BE2C (cell line): ENCODE measurements at regions not wholly inside any gene's neighbourhood (a gene's known extent, or its start where the extent isn't known, plus 50 kb on each side); places are given as distances from the start of the nearest gene placed in this dataset.

ENCODE experiments used
- DNase-seq: peaks from one replicate; pipeline ENCODE4 v3.0.0-alpha.2; 2020
- H3K27me3 ChIP-seq: fragments of 250-450 bp; sonication (Bioruptor Pico); 2 replicates; pipeline ENCODE4 v1.5.1; 2020; ENCODE audit warnings: mild to moderate bottlenecking
- H3K36me3 ChIP-seq: fragments of 250-450 bp; sonication (Bioruptor Pico); 2 replicates; pipeline ENCODE4 v1.5.1; 2020; ENCODE audit warnings: mild to moderate bottlenecking
- H3K4me1 ChIP-seq: fragments of 250-450 bp; sonication (Bioruptor Pico); 2 replicates; pipeline ENCODE4 v1.5.1; 2020
- H3K4me3 ChIP-seq: 2 replicates; pipeline ENCODE4 v1.5.1; 2011; ENCODE audit warnings: low read depth, low read length
- H3K9me3 ChIP-seq: fragments of 250-450 bp; sonication (Bioruptor Pico); 2 replicates; pipeline ENCODE4 v1.5.1; 2020
- CTCF ChIP-seq: IDR thresholded peaks from 2 replicates; pipeline ENCODE4 v1.5.1; 2012; ENCODE audit warnings: mild to moderate bottlenecking, low read depth, low read length

GRCh38 chr1:177770096-177770495 is 199.8 kb downstream of the SEC16B start:
- Histone ChIP-seq H3K9me3 (no peaks in the 10 kb centered on the region; the same call in 1 of the 2 replicates), H3K36me3 (no peaks in the 10 kb centered on the region), H3K4me3 (no peak overlapping the region), H3K27me3 (no peaks in the 10 kb centered on the region), H3K4me1 (no peaks in the 10 kb centered on the region)
- TF ChIP-seq CTCF = no peak
- DNase-seq = no peak

- Histone ChIP-seq H3K27me3 (no peaks in the 10 kb centered on the region), H3K4me3 (no peak overlapping the region), H3K36me3 (no peaks in the 10 kb centered on the region), H3K4me1 (no peaks in the 10 kb centered on the region), H3K9me3 (no peaks in the 10 kb centered on the region; the same call in 1 of the 2 replicates)
- TF ChIP-seq CTCF = no peak
- no peak for DNase-seq
Measured at GRCh38 chr1:177755851-177756560, 213.9 kb downstream of the SEC16B start.

- Histone ChIP-seq H3K9me3 (no peaks in the 10 kb centered on the region; the same call in 1 of the 2 replicates), H3K4me3 (no peak overlapping the region), H3K4me1 (no peaks in the 10 kb centered on the region), H3K27me3 (no peaks in the 10 kb centered on the region), H3K36me3 (no peaks in the 10 kb centered on the region)
- TF ChIP-seq CTCF = no peak
- no peak for DNase-seq
Measured at GRCh38 chr1:177754603-177755002, 215.3 kb downstream of the SEC16B start.

- no peaks in the 10 kb centered on the region for H3K4me1 ChIP-seq
- no peak for DNase-seq
- TF ChIP-seq CTCF = no peak
- H3K36me3 ChIP-seq = no peaks in the 10 kb centered on the region
- no peaks in the 10 kb centered on the region; the same call in 1 of the 2 replicates for H3K9me3 ChIP-seq
- H3K4me3 ChIP-seq = no peak overlapping the region
- H3K27me3 ChIP-seq = no peaks in the 10 kb centered on the region
Measured at GRCh38 chr1:177753655-177754054, 216.2 kb downstream of the SEC16B start.

GRCh38 chr1:177748080-177748801 is 221.6 kb downstream of the SEC16B start:
- Histone ChIP-seq H3K4me1 (no peaks in the 10 kb centered on the region), H3K4me3 (no peak overlapping the region), H3K36me3 (no peaks in the 10 kb centered on the region), H3K27me3 (no peaks in the 10 kb centered on the region), H3K9me3 (no peaks in the 10 kb centered on the region; the same call in 1 of the 2 replicates)
- no peak for DNase-seq
- TF ChIP-seq CTCF = no peak

GRCh38 chr1:177746155-177746554 is 223.7 kb downstream of the SEC16B start:
- no peak for DNase-seq
- Histone ChIP-seq H3K4me3 (no peak overlapping the region), H3K27me3 (no peaks in the 10 kb centered on the region), H3K4me1 (no peaks in the 10 kb centered on the region), H3K36me3 (no peaks in the 10 kb centered on the region), H3K9me3 (no peaks in the 10 kb centered on the region)
- TF ChIP-seq CTCF = no peak
